IMR-90 (cell line): ENCODE measurements at regions not wholly inside any gene's neighbourhood (a gene's known extent, or its start where the extent isn't known, plus 50 kb on each side); places are given as distances from the start of the nearest gene placed in this dataset.

Experiments used
- ATAC-seq: fragments of 200-7000 bp; cut with Tn5 transposase; 2 replicates; pipeline ENCODE4 v1.9.1; 2020; ENCODE audit warnings: low read depth, mild to moderate bottlenecking, moderate library complexity
- BruUV-seq: library from RNA; stranded (reverse); fragments of 400-500 nt; replicated peaks from 2 replicates; lab custom pipeline; 2021; lab: Mats Ljungman, UMichigan
- CTCF ChIA-PET: fragments of 300-600 bp; formaldehyde crosslinking; extraction: SDS; loops from one replicate; lab custom pipeline; 2021; ENCODE audit warnings: antibody characterized with exemption; lab: Yijun Ruan, JAX
- POLR2A ChIA-PET: fragments of 300-600 bp; sonication (Branson Sonifier 250); formaldehyde crosslinking; loops from one replicate; lab custom pipeline; 2022; ENCODE audit warnings: antibody characterized with exemption; ENCODE audit not compliant: unreplicated experiment; lab: Charles Lee
- DNase-seq: peaks from one replicate; pipeline ENCODE4 v3.0.0; 2013
- H2AFZ ChIP-seq: replicated peaks from 2 replicates; pipeline ENCODE3; 2013; ENCODE audit warnings: low read length, mild to moderate bottlenecking; ENCODE audit not compliant: poor library complexity
- H2AK5ac ChIP-seq: 2 replicates; pipeline ENCODE4 v1.6.1; 2013; ENCODE audit warnings: low read depth, low read length, inconsistent platforms
- H2AK9ac ChIP-seq: replicated peaks from 2 replicates; pipeline ENCODE3; 2013; ENCODE audit warnings: mild to moderate bottlenecking, low read depth, low read length, moderate library complexity; ENCODE audit not compliant: poor library complexity
- H2BK120ac ChIP-seq: 2 replicates; pipeline ENCODE4 v1.6.1; 2013; ENCODE audit warnings: low read depth, low read length, inconsistent platforms
- H2BK15ac ChIP-seq: 3 replicates; pipeline ENCODE4 v1.6.1; 2013; ENCODE audit warnings: low read depth, low read length, inconsistent platforms
- H2BK20ac ChIP-seq: 2 replicates; pipeline ENCODE4 v1.6.1; 2013; ENCODE audit warnings: low read depth, mild to moderate bottlenecking, inconsistent platforms, low read length, moderate library complexity
- H2BK5ac ChIP-seq: 2 replicates; pipeline ENCODE4 v1.6.1; 2013; ENCODE audit warnings: mild to moderate bottlenecking, low read depth, low read length, inconsistent platforms; ENCODE audit not compliant: poor library complexity, severe bottlenecking
- H3K14ac ChIP-seq: replicated peaks from 2 replicates; pipeline ENCODE4 v1.6.1; 2013; ENCODE audit warnings: low read depth, low read length, inconsistent platforms
- H3K18ac ChIP-seq: 2 replicates; pipeline ENCODE4 v1.6.1; 2013; ENCODE audit warnings: low read depth, low read length, control low read depth
- H3K23ac ChIP-seq: 2 replicates; pipeline ENCODE4 v1.6.1; 2013; ENCODE audit warnings: low read depth, low read length, inconsistent platforms
- H3K27ac ChIP-seq: 2 replicates; pipeline ENCODE4 v1.5.1; 2013; ENCODE audit warnings: mild to moderate bottlenecking, control low read depth, low read length; ENCODE audit not compliant: insufficient read depth
- H3K27me3 ChIP-seq: 2 replicates; pipeline ENCODE4 v1.6.1; 2013; ENCODE audit warnings: low read length; ENCODE audit not compliant: control insufficient read depth, insufficient read depth
- H3K36me3 ChIP-seq: 2 replicates; pipeline ENCODE4 v1.6.1; 2013; ENCODE audit warnings: low read length, mixed read lengths; ENCODE audit not compliant: control insufficient read depth, insufficient read depth
- H3K4ac ChIP-seq: 2 replicates; pipeline ENCODE4 v1.6.1; 2013; ENCODE audit warnings: low read depth, low read length, inconsistent platforms
- H3K4me1 ChIP-seq: 2 replicates; pipeline ENCODE4 v1.6.1; 2013; ENCODE audit warnings: low read length, mixed read lengths; ENCODE audit not compliant: control insufficient read depth, insufficient read depth
- H3K4me2 ChIP-seq: 2 replicates; pipeline ENCODE4 v1.6.1; 2013; ENCODE audit warnings: low read depth, mild to moderate bottlenecking, control low read depth, low read length, moderate library complexity
- H3K4me3 ChIP-seq: 2 replicates; pipeline ENCODE4 v1.5.1; 2013; ENCODE audit warnings: low read depth, mild to moderate bottlenecking, control low read depth, low read length, moderate library complexity; ENCODE audit not compliant: insufficient read depth
- H3K56ac ChIP-seq: 2 replicates; pipeline ENCODE4 v1.6.1; 2013; ENCODE audit warnings: low read length, inconsistent platforms; ENCODE audit not compliant: insufficient read depth; ENCODE audit errors: extremely low read depth
- H3K79me1 ChIP-seq, 2 experiments: 2 replicates each; pipeline ENCODE4 v1.6.1; 2013; ENCODE audit warnings: low read length in 2 of 2, inconsistent platforms in 1 of 2, low read depth in 1 of 2
- H3K9ac ChIP-seq: 2 replicates; pipeline ENCODE4 v1.6.1; 2013; ENCODE audit warnings: low read depth, low read length, control low read depth
- H3K9me1 ChIP-seq: 2 replicates; pipeline ENCODE4 v1.6.1; 2013; ENCODE audit warnings: low read length, inconsistent platforms; ENCODE audit not compliant: insufficient read depth
- H3K9me3 ChIP-seq: 2 replicates; pipeline ENCODE4 v1.6.1; 2013; ENCODE audit warnings: low read length; ENCODE audit not compliant: control insufficient read depth, insufficient read depth
- H4K20me1 ChIP-seq: 2 replicates; pipeline ENCODE4 v1.6.1; 2013; ENCODE audit warnings: low read length, inconsistent platforms; ENCODE audit not compliant: insufficient read depth
- H4K5ac ChIP-seq: 2 replicates; pipeline ENCODE4 v1.6.1; 2013; ENCODE audit warnings: mild to moderate bottlenecking, low read depth, low read length, control low read depth
- H4K8ac ChIP-seq, 2 experiments: 2 replicates each; pipeline ENCODE4 v1.6.1; 2013; ENCODE audit warnings: low read depth in 2 of 2, low read length in 2 of 2, control low read depth in 1 of 2, inconsistent platforms in 1 of 2
- H4K91ac ChIP-seq: 2 replicates; pipeline ENCODE4 v1.6.1; 2013; ENCODE audit warnings: low read depth, low read length, inconsistent platforms; ENCODE audit not compliant: insufficient read depth
- CTCF ChIP-seq: conservative IDR thresholded peaks from 2 replicates; pipeline ENCODE4 v1.5.1; 2012; ENCODE audit warnings: mild to moderate bottlenecking, low read depth, low read length, improper control_type of control experiment
- ELK1 ChIP-seq: fragments of 150-350 bp; IDR thresholded peaks from 2 replicates; pipeline ENCODE4 v1.6.1; 2016; ENCODE audit warnings: low read depth, mild to moderate bottlenecking, low read length, moderate library complexity, borderline replicate concordance
- MAZ ChIP-seq: IDR thresholded peaks from 2 replicates; pipeline ENCODE4 v1.6.1; 2012; ENCODE audit warnings: low read depth, mild to moderate bottlenecking, low read length, improper control_type of control experiment, moderate library complexity, borderline replicate concordance
- MXI1 ChIP-seq: IDR thresholded peaks from 2 replicates; pipeline ENCODE4 v1.6.1; 2012; ENCODE audit warnings: low read depth, mild to moderate bottlenecking, low read length, moderate library complexity, borderline replicate concordance
- NFE2L2 ChIP-seq: fragments of 150-350 bp; IDR thresholded peaks from 2 replicates; pipeline ENCODE4 v1.6.1; 2016; ENCODE audit warnings: low read depth, mild to moderate bottlenecking, low read length
- RAD21 ChIP-seq: IDR thresholded peaks from 2 replicates; pipeline ENCODE4 v1.6.1; 2012; ENCODE audit warnings: low read length, improper control_type of control experiment
- RFX5 ChIP-seq: IDR thresholded peaks from 2 replicates; pipeline ENCODE4 v1.8.0; 2012; ENCODE audit warnings: low read depth, mild to moderate bottlenecking, low read length, moderate library complexity
- WGBS, 2 experiments: methylation state at CpG; one replicate each; pipeline versions ENCODE4 v1.1.5 to v1.1.7; 2013; ENCODE audit warnings: missing lambda C conversion rate in 2 of 2; ENCODE audit not compliant: insufficient read length in 1 of 2; ENCODE audit errors: extremely low coverage in 2 of 2; 5-methylcytosine and 5-hydroxymethylcytosine counted together
- dilution Hi-C: fragments of 300-500 bp; cut with HindIII; formaldehyde crosslinking; loops from one replicate; pipeline ENCODE4 v1.14.3; 2018; ENCODE audit warnings: low sequenced_read_pairs; ENCODE audit not compliant: unreplicated experiment
- in situ Hi-C: fragments of 300-500 bp; cut with MboI; formaldehyde crosslinking; loops from 3 replicates; pipeline ENCODE4 v1.14.3; 2019; ENCODE audit warnings: low sequenced_read_pairs, inconsistent platforms, mixed read lengths
- intact Hi-C: fragments of 100-400 bp; cut with micrococcal nuclease; formaldehyde crosslinking; loops from 2 replicates; pipeline ENCODE4 v1.10.0; 2022
- TF ChIP-seq, protein P1 (sequence below): fragments of 150-350 bp; IDR thresholded peaks from 2 replicates; pipeline ENCODE4 v1.6.1; 2017; ENCODE audit warnings: mild to moderate bottlenecking, antibody characterized with exemption, low read length, low read depth

- no peak overlapping the region for H2BK5ac ChIP-seq
Measured at GRCh38 chr4:32460972-32461371, 1740.8 kb downstream of the PCDH7 start.

More at GRCh38 chr4:32460972-32461371, 1740.8 kb downstream of the PCDH7 start:
- Histone ChIP-seq H2BK120ac (no peak overlapping the region), H4K91ac (no peak overlapping the region), H4K5ac (no peak overlapping the region), H3K27me3 (no peaks in the 10 kb centered on the region), H4K20me1 (no peaks in the 10 kb centered on the region), H3K27ac (no peak overlapping the region), H2AK5ac (no peak overlapping the region), H3K4me1 (no peaks in the 10 kb centered on the region), H3K4me3 (no peak overlapping the region), H3K14ac (no peak overlapping the region), H4K8ac (no peak overlapping the region), H2BK20ac (no peak overlapping the region), H3K9me1 (no peaks in the 10 kb centered on the region), H3K9me3 (no peaks in the 10 kb centered on the region), H3K18ac (no peak overlapping the region), H3K56ac (no peak overlapping the region), H3K23ac (no peak overlapping the region), H3K4me2 (no peak overlapping the region), H3K9ac (no peak overlapping the region), H2AFZ (no peak overlapping the region), H3K36me3 (no peaks in the 10 kb centered on the region), H3K4ac (no peak overlapping the region), H3K79me1 (no peaks in the 10 kb centered on the region), H2BK15ac (no peak overlapping the region), H2AK9ac (no peak overlapping the region)
- ChIA-PET POLR2A (no interaction called here), CTCF (no interaction called here)
- in situ Hi-C loops = no loop called here
- BruUV-seq = no TSS peak
- dilution Hi-C loops = no loop called here
- no peak for ATAC-seq
- whole genome bisulfite sequencing, 2 experiments = no CpG with 5 or more reads among the region's 1 CpG
- DNase-seq = no peak
- intact Hi-C loops = no loop called here
- TF ChIP-seq ELK1 = no peak
- TF ChIP-seq RFX5 = no peak
- no peak for TF ChIP-seq MAZ
- no peak for TF ChIP-seq NFE2L2
- TF ChIP-seq RAD21 = no peak
- TF ChIP-seq CTCF = no peak
- TF ChIP-seq, protein P1, sequence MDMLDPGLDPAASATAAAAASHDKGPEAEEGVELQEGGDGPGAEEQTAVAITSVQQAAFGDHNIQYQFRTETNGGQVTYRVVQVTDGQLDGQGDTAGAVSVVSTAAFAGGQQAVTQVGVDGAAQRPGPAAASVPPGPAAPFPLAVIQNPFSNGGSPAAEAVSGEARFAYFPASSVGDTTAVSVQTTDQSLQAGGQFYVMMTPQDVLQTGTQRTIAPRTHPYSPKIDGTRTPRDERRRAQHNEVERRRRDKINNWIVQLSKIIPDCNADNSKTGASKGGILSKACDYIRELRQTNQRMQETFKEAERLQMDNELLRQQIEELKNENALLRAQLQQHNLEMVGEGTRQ = no peak
- TF ChIP-seq MXI1 = no peak
